HepG2 (cell line): ENCODE measurements at regions not wholly inside any gene's neighbourhood (a gene's known extent, or its start where the extent isn't known, plus 50 kb on each side); places are given as distances from the start of the nearest gene placed in this dataset.

ENCODE experiments used
- ATAC-seq: fragments of 200-7000 bp; cut with Tn5 transposase; 3 replicates; pipeline ENCODE4 v1.9.1; 2020; ENCODE audit warnings: mild to moderate bottlenecking, moderate library complexity
- BruUV-seq: library from RNA; stranded (reverse); fragments of 400-500 nt; replicated peaks from 2 replicates; lab custom pipeline; 2021; lab: Mats Ljungman, UMichigan
- CTCF ChIA-PET: fragments of 300-600 bp; formaldehyde crosslinking; extraction: SDS; loops from one replicate; lab custom pipeline; 2021; ENCODE audit warnings: low total read pairs, inconsistent platforms, low intra/inter-chr PET ratio; lab: Yijun Ruan, JAX
- POLR2A ChIA-PET: fragments of 350-600 bp; sonication (Branson Sonifier 250); formaldehyde crosslinking; loops from one replicate; lab custom pipeline; 2020; ENCODE audit warnings: antibody characterized with exemption, inconsistent platforms; lab: Yijun Ruan, JAX
- DNase-seq: peaks from one replicate; pipeline ENCODE4 v3.0.0-alpha.2; 2015; ENCODE audit warnings: low spot score
- FAIRE-seq: peaks from 3 replicates; lab custom pipeline; 2011; peaks lifted over from hg19 to GRCh38; lab: Jason Lieb, UNC
- H2AFZ ChIP-seq: one replicate; pipeline ENCODE4 v1.6.1; 2011; ENCODE audit warnings: low read length, inconsistent platforms
- H3K27ac ChIP-seq: fragments of 300-600 bp; 3 replicates; pipeline ENCODE4 v1.8.0; 2011; ENCODE audit warnings: mixed run types, mild to moderate bottlenecking, mixed read lengths, low read length, inconsistent platforms; ENCODE audit not compliant: insufficient read depth; ENCODE audit errors: extremely low read length
- H3K27me3 ChIP-seq, 2 experiments: fragments of 200-600 bp in 1 of 2; 2 replicates in 1 of 2; 3 replicates in 1 of 2; pipeline versions ENCODE4 v1.6.0 to v1.8.0; 2011; ENCODE audit warnings: low read length in 2 of 2, mild to moderate bottlenecking in 2 of 2, moderate library complexity in 2 of 2, inconsistent platforms in 1 of 2; ENCODE audit not compliant: insufficient read depth in 2 of 2, control insufficient read depth in 1 of 2
- H3K36me3 ChIP-seq, 2 experiments: fragments of 200-600 bp in 1 of 2; replicated peaks in 1 of 2; 2 replicates in 1 of 2; 3 replicates in 1 of 2; pipeline versions ENCODE4 v1.5.1 to v1.8.0; 2011; ENCODE audit warnings: low read length in 2 of 2, inconsistent platforms in 1 of 2; ENCODE audit not compliant: insufficient read depth in 2 of 2, control insufficient read depth in 1 of 2
- H3K4me1 ChIP-seq: 2 replicates; pipeline ENCODE4 v1.5.1; 2012; ENCODE audit warnings: low read length, inconsistent platforms; ENCODE audit not compliant: insufficient read depth
- H3K4me2 ChIP-seq: 2 replicates; pipeline ENCODE4 v1.6.0; 2011; ENCODE audit warnings: low read depth, low read length, inconsistent platforms
- H3K4me3 ChIP-seq, 3 experiments: fragments of 200-600 bp in 1 of 3; sonication (generic), shearing (Covaris generic) in 1 of 3; replicated peaks in 1 of 3; 2 replicates each; pipeline ENCODE4 v1.5.1; 2011 to 2016; ENCODE audit warnings: low read length in 3 of 3, inconsistent platforms in 2 of 3, low read depth in 2 of 3, mild to moderate bottlenecking in 2 of 3, control low read depth in 1 of 3, mixed read lengths in 1 of 3; ENCODE audit not compliant: insufficient read depth in 1 of 3
- H3K79me2 ChIP-seq: one replicate; pipeline ENCODE4 v1.6.1; 2011; ENCODE audit warnings: low read length, inconsistent platforms; ENCODE audit not compliant: insufficient read depth
- H3K9ac ChIP-seq: 2 replicates; pipeline ENCODE4 v1.6.0; 2011; ENCODE audit warnings: mild to moderate bottlenecking, low read depth, low read length, inconsistent platforms; ENCODE audit not compliant: insufficient read depth
- H3K9me3 ChIP-seq: 2 replicates; pipeline ENCODE4 v1.5.1; 2012; ENCODE audit warnings: mild to moderate bottlenecking, low read length
- H4K20me1 ChIP-seq: 2 replicates; pipeline ENCODE4 v1.6.0; 2011; ENCODE audit warnings: inconsistent platforms, mild to moderate bottlenecking, low read length, moderate library complexity; ENCODE audit not compliant: insufficient read depth
- CEBPG ChIP-seq: IDR thresholded peaks from 2 replicates; pipeline ENCODE4 v1.6.1; 2016
- GABPB1 ChIP-seq: IDR thresholded peaks from 2 replicates; pipeline ENCODE4 v1.6.1; 2016; ENCODE audit warnings: mild to moderate bottlenecking, missing genetic modification reagents, moderate library complexity, missing compliant biosample characterization
- NFE2 ChIP-seq: sonication (generic); formaldehyde crosslinking; IDR thresholded peaks from 2 replicates; pipeline ENCODE4 v1.4.0; 2020; ENCODE audit warnings: missing genetic modification reagents
- TOE1 ChIP-seq: sonication (generic); formaldehyde crosslinking; IDR thresholded peaks from 2 replicates; pipeline ENCODE4 v1.4.0; 2020; ENCODE audit warnings: mild to moderate bottlenecking, missing genetic modification reagents
- ZNF329 ChIP-seq: sonication (generic); formaldehyde crosslinking; IDR thresholded peaks from 2 replicates; pipeline ENCODE4 v1.9.0; 2021; ENCODE audit warnings: low read depth, mild to moderate bottlenecking, missing genetic modification reagents
- ZNF552 ChIP-seq: sonication (generic); formaldehyde crosslinking; IDR thresholded peaks from 2 replicates; pipeline ENCODE4 v1.9.0; 2022; ENCODE audit warnings: missing genetic modification reagents, mild to moderate bottlenecking, borderline replicate concordance
- WGBS: methylation state at CpG from one replicate; pipeline ENCODE4 v1.1.6; 2017; ENCODE audit warnings: low lambda C conversion rate; 5-methylcytosine and 5-hydroxymethylcytosine counted together
- in situ Hi-C: cut with HindIII; loops from 2 replicates; pipeline ENCODE4 v1.10.0; 2017; ENCODE audit warnings: low pct_unique_long_range_greater_than_20kb; ENCODE audit not compliant: extremely low pct_ligation_motif_present
- intact Hi-C: fragments of 100-400 bp; cut with micrococcal nuclease; formaldehyde crosslinking; loops from one replicate; pipeline ENCODE4 v1.10.0; 2022; ENCODE audit not compliant: unreplicated experiment
- TF ChIP-seq, protein P1 (sequence below): sonication (generic); formaldehyde crosslinking; IDR thresholded peaks from 2 replicates; pipeline ENCODE4 v1.8.1; 2023; ENCODE audit warnings: missing genetic modification reagents, inconsistent platforms, borderline replicate concordance
- TF ChIP-seq, protein P2 (sequence below): IDR thresholded peaks from 2 replicates; pipeline ENCODE4 v1.6.1; 2016; ENCODE audit warnings: missing biosample characterization, missing genetic modification reagents, low read depth
- TF ChIP-seq, protein P3 (sequence below): sonication (generic); formaldehyde crosslinking; IDR thresholded peaks from 2 replicates; pipeline ENCODE4 v1.4.0; 2020; ENCODE audit warnings: mild to moderate bottlenecking, missing genetic modification reagents
- TF ChIP-seq, protein P4 (sequence below): sonication (generic); formaldehyde crosslinking; IDR thresholded peaks from 2 replicates; pipeline ENCODE4 v1.8.0; 2022; ENCODE audit warnings: missing genetic modification reagents, mild to moderate bottlenecking, moderate library complexity, borderline replicate concordance
- TF ChIP-seq, protein P5 (sequence below): sonication (generic); formaldehyde crosslinking; IDR thresholded peaks from 2 replicates; pipeline ENCODE4 v1.5.0; 2020; ENCODE audit warnings: missing genetic modification reagents

DNA sequence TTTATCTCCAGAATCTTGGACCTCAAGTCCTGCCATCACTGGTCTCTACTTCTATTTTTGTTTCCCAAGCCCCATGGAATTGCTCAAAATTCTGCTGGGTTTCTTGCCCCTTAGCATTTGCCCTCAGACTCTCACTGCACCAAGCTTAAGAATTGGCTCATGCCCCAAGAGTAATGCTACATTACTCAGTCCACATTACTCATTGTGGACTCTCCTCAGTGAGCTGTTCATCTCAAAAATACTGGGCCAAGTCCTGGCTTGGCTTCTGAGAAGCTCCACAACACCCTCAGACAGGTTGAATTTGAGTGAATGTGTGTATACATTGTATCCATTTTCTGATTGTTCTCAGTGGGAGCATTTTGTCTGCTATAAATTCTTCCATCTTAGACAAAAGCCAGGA is 364.4 kb upstream of the ARHGEF26 start (continued):
- TF ChIP-seq, protein P1, sequence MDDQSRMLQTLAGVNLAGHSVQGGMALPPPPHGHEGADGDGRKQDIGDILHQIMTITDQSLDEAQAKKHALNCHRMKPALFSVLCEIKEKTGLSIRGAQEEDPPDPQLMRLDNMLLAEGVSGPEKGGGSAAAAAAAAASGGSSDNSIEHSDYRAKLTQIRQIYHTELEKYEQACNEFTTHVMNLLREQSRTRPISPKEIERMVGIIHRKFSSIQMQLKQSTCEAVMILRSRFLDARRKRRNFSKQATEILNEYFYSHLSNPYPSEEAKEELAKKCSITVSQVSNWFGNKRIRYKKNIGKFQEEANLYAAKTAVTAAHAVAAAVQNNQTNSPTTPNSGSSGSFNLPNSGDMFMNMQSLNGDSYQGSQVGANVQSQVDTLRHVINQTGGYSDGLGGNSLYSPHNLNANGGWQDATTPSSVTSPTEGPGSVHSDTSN (CRISPR knock-in tag), result no peak

DNA sequence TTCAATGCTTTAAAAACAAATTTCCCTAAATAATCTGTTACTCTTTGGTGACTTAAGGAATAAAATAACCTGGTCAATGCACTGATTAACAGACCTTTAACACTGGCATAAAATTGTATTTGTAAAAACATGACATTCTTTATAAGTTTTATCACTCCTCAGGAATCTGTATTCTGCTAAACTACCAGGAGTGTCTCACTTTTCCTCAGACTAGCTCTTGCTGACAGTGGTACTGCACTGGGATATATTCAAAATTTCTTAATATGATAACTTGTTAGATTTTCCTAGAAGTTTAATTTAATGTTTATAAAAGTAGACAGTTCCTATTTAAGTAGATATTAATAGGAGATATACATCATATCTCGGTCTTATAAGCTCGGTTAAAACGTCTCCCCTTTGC is 363.4 kb upstream of the ARHGEF26 start:
- in situ Hi-C loops, result no loop called here
- Histone ChIP-seq H4K20me1 (no peaks in the 10 kb centered on the region), H3K27me3 (no peaks in the 10 kb centered on the region), H2AFZ (no peak overlapping the region), H3K79me2 (no peaks in the 10 kb centered on the region), H3K36me3 (no peaks in the 10 kb centered on the region), H3K4me2 (no peak overlapping the region), H3K27ac (no peak overlapping the region), H3K9me3 (no peaks in the 10 kb centered on the region), H3K9ac (no peak overlapping the region), H3K4me1 (no peaks in the 10 kb centered on the region), H3K4me3 (no peak overlapping the region)
- WGBS, result 0% methylated on average over 3 of the region's 3 CpGs
- ChIA-PET CTCF (no interaction called here), POLR2A (no interaction called here)
- intact Hi-C loops, result no loop called here
- no peak for FAIRE-seq
- DNase-seq, result no peak
- BruUV-seq, result no TSS peak
- ATAC-seq, result no peak
- TF ChIP-seq TOE1 (CRISPR knock-in tag), result no peak
- TF ChIP-seq CEBPG (CRISPR knock-in tag), result no peak
- TF ChIP-seq ZNF329 (CRISPR knock-in tag), result no peak
- TF ChIP-seq NFE2 (CRISPR knock-in tag), result no peak
- TF ChIP-seq, protein P2, sequence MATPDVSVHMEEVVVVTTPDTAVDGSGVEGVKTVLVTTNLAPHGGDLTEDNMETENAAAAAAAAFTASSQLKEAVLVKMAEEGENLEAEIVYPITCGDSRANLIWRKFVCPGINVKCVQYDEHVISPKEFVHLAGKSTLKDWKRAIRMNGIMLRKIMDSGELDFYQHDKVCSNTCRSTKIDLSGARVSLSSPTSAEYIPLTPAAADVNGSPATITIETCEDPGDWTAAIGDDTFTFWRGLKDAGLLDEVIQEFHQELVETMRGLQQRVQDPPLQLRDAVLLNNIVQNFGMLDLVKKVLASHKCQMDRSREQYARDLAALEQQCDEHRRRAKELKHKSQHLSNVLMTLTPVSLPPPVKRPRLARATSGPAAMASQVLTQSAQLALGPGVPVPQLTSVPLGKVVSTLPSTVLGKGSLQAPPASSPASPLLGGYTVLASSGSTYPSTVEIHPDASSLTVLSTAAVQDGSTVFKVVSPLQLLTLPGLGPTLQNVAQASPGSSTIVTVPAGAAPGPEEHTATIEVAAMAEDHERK, result no peak
- no peak for TF ChIP-seq ZNF552
- TF ChIP-seq GABPB1, result no peak
- TF ChIP-seq, protein P3, sequence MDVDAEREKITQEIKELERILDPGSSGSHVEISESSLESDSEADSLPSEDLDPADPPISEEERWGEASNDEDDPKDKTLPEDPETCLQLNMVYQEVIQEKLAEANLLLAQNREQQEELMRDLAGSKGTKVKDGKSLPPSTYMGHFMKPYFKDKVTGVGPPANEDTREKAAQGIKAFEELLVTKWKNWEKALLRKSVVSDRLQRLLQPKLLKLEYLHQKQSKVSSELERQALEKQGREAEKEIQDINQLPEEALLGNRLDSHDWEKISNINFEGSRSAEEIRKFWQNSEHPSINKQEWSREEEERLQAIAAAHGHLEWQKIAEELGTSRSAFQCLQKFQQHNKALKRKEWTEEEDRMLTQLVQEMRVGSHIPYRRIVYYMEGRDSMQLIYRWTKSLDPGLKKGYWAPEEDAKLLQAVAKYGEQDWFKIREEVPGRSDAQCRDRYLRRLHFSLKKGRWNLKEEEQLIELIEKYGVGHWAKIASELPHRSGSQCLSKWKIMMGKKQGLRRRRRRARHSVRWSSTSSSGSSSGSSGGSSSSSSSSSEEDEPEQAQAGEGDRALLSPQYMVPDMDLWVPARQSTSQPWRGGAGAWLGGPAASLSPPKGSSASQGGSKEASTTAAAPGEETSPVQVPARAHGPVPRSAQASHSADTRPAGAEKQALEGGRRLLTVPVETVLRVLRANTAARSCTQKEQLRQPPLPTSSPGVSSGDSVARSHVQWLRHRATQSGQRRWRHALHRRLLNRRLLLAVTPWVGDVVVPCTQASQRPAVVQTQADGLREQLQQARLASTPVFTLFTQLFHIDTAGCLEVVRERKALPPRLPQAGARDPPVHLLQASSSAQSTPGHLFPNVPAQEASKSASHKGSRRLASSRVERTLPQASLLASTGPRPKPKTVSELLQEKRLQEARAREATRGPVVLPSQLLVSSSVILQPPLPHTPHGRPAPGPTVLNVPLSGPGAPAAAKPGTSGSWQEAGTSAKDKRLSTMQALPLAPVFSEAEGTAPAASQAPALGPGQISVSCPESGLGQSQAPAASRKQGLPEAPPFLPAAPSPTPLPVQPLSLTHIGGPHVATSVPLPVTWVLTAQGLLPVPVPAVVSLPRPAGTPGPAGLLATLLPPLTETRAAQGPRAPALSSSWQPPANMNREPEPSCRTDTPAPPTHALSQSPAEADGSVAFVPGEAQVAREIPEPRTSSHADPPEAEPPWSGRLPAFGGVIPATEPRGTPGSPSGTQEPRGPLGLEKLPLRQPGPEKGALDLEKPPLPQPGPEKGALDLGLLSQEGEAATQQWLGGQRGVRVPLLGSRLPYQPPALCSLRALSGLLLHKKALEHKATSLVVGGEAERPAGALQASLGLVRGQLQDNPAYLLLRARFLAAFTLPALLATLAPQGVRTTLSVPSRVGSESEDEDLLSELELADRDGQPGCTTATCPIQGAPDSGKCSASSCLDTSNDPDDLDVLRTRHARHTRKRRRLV (CRISPR knock-in tag), result no peak
- TF ChIP-seq, protein P4, sequence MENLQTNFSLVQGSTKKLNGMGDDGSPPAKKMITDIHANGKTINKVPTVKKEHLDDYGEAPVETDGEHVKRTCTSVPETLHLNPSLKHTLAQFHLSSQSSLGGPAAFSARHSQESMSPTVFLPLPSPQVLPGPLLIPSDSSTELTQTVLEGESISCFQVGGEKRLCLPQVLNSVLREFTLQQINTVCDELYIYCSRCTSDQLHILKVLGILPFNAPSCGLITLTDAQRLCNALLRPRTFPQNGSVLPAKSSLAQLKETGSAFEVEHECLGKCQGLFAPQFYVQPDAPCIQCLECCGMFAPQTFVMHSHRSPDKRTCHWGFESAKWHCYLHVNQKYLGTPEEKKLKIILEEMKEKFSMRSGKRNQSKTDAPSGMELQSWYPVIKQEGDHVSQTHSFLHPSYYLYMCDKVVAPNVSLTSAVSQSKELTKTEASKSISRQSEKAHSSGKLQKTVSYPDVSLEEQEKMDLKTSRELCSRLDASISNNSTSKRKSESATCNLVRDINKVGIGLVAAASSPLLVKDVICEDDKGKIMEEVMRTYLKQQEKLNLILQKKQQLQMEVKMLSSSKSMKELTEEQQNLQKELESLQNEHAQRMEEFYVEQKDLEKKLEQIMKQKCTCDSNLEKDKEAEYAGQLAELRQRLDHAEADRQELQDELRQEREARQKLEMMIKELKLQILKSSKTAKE, result no peak
- TF ChIP-seq, protein P5, sequence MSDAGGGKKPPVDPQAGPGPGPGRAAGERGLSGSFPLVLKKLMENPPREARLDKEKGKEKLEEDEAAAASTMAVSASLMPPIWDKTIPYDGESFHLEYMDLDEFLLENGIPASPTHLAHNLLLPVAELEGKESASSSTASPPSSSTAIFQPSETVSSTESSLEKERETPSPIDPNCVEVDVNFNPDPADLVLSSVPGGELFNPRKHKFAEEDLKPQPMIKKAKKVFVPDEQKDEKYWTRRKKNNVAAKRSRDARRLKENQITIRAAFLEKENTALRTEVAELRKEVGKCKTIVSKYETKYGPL, result no peak
